C4-2B (cell line): ENCODE measurements at regions not wholly inside any gene's neighbourhood (a gene's known extent, or its start where the extent isn't known, plus 50 kb on each side); places are given as distances from the start of the nearest gene placed in this dataset.

ENCODE experiments used
- H3K27ac ChIP-seq: fragments of 450-650 bp; 2 replicates; pipeline ENCODE4 v1.5.1; 2017
- ZFX ChIP-seq: fragments of 450-650 bp; IDR thresholded peaks from 2 replicates; pipeline ENCODE4 v1.6.1; 2017
- TF ChIP-seq, protein P1 (sequence below): fragments of 450-650 bp; conservative IDR thresholded peaks from 2 replicates; pipeline ENCODE4 v1.5.1; 2017; ENCODE audit warnings: mild to moderate bottlenecking

DNA sequence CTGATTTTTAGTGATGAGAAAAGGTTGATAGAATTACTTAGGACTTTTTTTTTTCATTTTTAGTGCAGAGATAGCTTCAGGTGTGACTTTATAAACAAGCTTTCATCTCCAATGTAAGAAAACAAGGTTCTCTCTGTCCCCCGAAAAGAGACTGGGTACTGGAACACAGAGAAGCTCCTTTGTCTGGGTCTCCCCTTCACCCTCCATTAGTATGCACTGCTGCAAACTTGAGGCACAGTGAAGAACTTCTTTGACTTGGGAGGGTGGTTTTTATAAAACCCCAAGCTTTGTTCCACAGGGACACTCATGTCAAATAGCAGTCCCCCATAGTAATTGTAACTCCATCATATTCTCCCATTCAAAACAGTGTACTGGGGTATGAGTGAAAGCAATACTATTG is 93.5 kb upstream of the SOX2 start:
- no peak overlapping the region for H3K27ac ChIP-seq
- TF ChIP-seq ZFX, result no peak
- TF ChIP-seq, protein P1, sequence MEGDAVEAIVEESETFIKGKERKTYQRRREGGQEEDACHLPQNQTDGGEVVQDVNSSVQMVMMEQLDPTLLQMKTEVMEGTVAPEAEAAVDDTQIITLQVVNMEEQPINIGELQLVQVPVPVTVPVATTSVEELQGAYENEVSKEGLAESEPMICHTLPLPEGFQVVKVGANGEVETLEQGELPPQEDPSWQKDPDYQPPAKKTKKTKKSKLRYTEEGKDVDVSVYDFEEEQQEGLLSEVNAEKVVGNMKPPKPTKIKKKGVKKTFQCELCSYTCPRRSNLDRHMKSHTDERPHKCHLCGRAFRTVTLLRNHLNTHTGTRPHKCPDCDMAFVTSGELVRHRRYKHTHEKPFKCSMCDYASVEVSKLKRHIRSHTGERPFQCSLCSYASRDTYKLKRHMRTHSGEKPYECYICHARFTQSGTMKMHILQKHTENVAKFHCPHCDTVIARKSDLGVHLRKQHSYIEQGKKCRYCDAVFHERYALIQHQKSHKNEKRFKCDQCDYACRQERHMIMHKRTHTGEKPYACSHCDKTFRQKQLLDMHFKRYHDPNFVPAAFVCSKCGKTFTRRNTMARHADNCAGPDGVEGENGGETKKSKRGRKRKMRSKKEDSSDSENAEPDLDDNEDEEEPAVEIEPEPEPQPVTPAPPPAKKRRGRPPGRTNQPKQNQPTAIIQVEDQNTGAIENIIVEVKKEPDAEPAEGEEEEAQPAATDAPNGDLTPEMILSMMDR, result no peak

DNA sequence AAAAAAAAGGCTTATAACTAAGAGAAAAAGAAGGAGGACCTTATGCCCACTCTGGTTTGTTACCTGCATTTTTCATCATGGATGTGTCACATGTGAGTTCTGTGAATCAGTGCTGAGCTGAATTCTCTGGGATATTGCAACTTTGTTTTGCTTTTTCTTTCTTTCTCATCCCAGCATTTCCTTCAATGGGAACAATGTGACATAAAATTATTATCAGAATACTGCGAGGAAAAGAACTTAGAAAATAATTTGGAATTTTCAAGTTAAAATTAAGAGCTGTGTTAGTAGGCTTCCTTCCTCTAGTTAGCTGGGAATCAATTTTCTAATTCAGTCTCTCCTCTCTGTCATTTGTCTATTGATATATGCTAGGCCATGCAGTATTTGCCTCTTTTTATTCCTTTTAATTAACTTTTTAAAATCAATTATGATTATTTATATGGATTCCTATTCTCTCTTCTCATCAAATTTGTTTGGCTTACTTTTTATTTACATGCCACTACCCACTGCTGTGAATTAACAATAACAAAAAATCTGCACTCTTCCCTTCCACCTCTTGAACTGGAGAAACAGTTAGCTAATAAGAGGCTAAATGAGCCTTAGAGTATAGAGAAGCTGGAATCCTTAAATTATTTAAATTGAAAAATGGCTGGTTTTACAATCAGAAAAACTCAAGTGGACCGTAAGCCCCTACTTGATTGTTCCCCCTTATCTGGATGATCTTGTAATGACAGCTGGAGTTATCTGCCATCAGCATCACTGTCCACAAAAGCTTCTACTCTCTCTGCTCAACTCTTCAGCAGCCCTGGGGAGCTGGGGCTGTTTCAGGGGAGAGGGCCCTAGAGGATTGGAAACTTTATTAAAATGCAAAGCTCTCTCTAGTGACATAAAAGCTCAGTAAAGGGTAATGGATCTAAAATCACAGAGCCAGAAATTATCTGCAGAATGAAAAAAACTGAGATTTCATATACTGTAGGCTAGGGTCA is 95.3 kb upstream of the SOX2 start:
- H3K27ac ChIP-seq, result no peak overlapping the region
- TF ChIP-seq ZFX, result no peak

DNA sequence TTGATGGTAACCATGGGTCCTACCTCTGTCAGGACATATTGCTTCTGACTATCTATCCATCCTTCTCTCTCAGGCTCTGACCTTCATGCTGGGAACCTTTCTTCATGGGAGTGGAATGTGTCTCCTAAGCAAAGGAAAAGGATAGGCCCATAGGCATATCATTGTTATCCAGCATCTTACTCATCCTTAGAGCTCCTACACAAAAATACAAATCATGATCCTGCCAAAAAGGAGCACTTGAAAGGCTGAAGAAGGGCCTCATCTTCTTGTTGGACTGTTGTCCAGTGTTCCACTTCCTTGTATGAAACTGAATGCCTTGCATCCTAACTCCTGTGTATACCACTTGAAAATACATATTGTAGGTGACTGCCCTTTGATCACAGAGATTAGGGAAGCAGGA is 96.1 kb upstream of the SOX2 start:
- H3K27ac ChIP-seq, result no peak overlapping the region
- TF ChIP-seq, protein P1, result no peak
- TF ChIP-seq ZFX, result no peak

DNA sequence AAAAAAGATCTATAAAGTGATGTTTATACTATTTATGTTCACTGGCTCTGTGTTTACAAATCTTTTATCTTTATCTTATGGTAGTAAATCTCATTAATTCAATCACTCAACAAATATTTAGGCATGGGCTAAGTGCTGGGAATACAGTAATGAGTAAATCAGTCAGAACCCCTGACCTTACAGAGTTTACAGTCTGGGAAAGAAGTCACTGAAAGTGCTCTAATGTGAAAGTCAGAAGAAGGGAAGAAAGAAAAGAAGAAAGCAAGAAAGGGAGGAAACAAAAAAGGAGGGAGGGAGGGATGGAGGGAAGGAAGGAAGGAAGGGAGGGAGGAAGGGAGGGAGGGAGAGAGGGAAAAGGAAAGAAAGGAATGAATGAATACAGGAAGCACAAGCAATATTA is 96.8 kb upstream of the SOX2 start:
- TF ChIP-seq, protein P1, result no peak
- no peak for TF ChIP-seq ZFX
- no peak overlapping the region for H3K27ac ChIP-seq

DNA sequence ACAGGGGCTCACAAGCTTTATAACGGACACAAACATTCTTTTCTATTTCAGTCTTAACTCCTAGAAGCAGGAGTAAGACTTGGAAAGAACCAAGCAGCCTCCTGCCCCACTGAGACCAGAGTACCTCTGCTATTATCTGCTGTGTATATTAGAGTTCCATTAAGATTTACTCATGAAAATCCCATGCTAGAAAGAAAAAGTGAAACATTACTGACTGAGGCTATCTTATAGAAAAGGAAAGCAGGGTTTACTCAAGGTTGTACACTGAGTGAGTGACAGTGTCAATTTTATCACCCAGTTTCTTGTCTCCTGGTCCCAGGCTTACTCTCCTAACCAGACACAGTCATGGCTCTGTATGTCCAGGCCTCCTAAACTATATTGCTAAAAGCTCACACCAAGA is 97.9 kb upstream of the SOX2 start:
- H3K27ac ChIP-seq, result no peak overlapping the region
- no peak for TF ChIP-seq ZFX
- TF ChIP-seq, protein P1, result no peak

DNA sequence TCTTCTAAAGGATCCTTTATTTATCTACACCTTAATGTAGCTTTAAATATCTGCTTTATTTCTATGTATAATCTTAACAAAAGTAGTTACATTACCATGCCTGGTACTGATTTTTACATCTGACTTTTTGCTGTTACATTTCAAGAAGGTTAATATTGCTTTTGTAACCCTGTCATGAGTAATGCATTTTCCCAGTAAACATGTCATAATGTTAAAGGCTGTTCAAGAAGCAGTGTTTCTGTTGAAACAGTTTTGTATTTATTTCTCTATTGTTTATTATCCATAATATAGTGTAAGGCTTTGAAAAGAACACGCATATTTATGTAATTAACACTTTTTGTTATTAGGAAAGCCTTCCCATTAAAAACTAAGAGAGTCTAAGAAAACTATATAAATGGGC is 98.5 kb upstream of the SOX2 start:
- TF ChIP-seq, protein P1, result no peak
- TF ChIP-seq ZFX, result no peak
- no peak overlapping the region for H3K27ac ChIP-seq

DNA sequence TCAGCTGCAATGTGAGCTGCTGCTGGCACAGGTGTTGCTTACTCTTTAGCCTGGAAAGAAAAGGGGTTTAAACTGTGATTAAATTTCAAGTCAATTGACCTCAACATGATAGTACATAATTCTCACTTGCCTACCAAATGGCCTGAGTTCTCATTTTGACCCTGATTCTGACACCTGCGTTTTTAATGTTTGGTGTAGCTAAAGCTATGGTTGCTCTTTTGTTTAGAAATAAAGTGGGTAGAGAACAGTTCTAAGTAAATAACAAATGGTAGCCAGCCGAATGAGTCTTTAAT is 100.8 kb upstream of the SOX2 start:
- TF ChIP-seq, protein P1, result no peak
- TF ChIP-seq ZFX, result no peak
- H3K27ac ChIP-seq, result no peak overlapping the region
